Glutamatergic neuron (in vitro differentiated cells): ENCODE measurements at regions not wholly inside any gene's neighbourhood (a gene's known extent, or its start where the extent isn't known, plus 50 kb on each side); places are given as distances from the start of the nearest gene placed in this dataset.

Source experiments
- DNase-seq: peaks from one replicate; pipeline ENCODE4 v3.0.0; 2022
- H3K27ac Mint-ChIP-seq: one replicate; pipeline ENCODE4 v1.8.0; 2020; ENCODE audit warnings: mild to moderate bottlenecking, mixed read lengths, inconsistent platforms; ENCODE audit not compliant: unreplicated experiment
- H3K27me3 Mint-ChIP-seq: one replicate; pipeline ENCODE4 v1.8.0; 2020; ENCODE audit warnings: mild to moderate bottlenecking, moderate library complexity, mixed read lengths, inconsistent platforms; ENCODE audit not compliant: unreplicated experiment
- H3K36me3 Mint-ChIP-seq: one replicate; pipeline ENCODE4 v1.8.0; 2020; ENCODE audit warnings: mild to moderate bottlenecking, mixed read lengths, inconsistent platforms; ENCODE audit not compliant: unreplicated experiment
- H3K4me1 Mint-ChIP-seq: one replicate; pipeline ENCODE4 v1.8.0; 2020; ENCODE audit warnings: mild to moderate bottlenecking, low read depth, mixed read lengths, inconsistent platforms; ENCODE audit not compliant: unreplicated experiment
- H3K4me3 Mint-ChIP-seq: one replicate; pipeline ENCODE4 v1.8.0; 2020; ENCODE audit warnings: mild to moderate bottlenecking, mixed read lengths, inconsistent platforms; ENCODE audit not compliant: unreplicated experiment
- H3K9me3 Mint-ChIP-seq: one replicate; pipeline ENCODE4 v1.8.0; 2020; ENCODE audit warnings: mild to moderate bottlenecking, moderate library complexity, mixed read lengths, inconsistent platforms; ENCODE audit not compliant: unreplicated experiment
- TF ChIP-seq, protein P1 (sequence below): fragments of 200-600 bp; sonication (generic); IDR thresholded peaks from one replicate; pipeline ENCODE4 v1.5.0; 2021; ENCODE audit not compliant: partially characterized antibody, unreplicated experiment

DNA sequence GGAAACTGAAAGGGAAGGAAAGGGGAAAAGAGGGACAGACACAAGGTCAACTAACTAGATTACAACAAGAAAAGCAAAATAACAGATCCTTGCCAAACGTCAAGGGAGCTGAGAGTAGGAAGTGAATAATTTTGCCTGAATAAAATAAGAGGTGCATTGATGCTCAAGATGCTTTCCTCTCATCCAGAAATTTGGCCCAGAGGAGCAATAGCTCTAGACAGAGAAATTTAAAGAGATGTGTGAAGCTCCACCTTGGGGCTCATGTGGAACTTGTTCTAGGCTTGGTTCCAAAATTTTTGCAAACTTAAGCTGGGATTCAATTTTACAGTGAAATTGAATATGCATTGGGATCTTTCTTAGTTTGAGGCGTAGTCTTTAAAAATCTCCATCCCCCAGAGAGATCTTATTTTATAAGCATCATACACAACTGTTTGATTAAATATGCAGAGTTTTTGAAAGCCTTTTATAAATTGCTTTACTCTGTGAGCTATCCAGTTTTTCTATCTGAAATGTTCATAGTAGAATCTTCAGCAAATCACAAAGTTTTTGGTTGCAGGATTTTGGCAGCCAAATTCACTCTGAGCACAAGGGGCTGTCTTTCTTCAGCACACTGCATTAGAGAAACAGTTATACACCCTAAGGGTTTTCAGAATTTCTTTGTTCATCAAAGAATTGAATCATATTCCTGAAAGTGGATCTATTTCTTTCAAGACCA, 1159.5 kb downstream of the ADGRL3 start:
- no peak overlapping the region for H3K27ac Mint-ChIP-seq
- no peak for DNase-seq
- no peaks in the 10 kb centered on the region for H3K36me3 Mint-ChIP-seq
- H3K4me1 Mint-ChIP-seq, result peaks cover 2% of the 10 kb centered on the region
- TF ChIP-seq, protein P1, sequence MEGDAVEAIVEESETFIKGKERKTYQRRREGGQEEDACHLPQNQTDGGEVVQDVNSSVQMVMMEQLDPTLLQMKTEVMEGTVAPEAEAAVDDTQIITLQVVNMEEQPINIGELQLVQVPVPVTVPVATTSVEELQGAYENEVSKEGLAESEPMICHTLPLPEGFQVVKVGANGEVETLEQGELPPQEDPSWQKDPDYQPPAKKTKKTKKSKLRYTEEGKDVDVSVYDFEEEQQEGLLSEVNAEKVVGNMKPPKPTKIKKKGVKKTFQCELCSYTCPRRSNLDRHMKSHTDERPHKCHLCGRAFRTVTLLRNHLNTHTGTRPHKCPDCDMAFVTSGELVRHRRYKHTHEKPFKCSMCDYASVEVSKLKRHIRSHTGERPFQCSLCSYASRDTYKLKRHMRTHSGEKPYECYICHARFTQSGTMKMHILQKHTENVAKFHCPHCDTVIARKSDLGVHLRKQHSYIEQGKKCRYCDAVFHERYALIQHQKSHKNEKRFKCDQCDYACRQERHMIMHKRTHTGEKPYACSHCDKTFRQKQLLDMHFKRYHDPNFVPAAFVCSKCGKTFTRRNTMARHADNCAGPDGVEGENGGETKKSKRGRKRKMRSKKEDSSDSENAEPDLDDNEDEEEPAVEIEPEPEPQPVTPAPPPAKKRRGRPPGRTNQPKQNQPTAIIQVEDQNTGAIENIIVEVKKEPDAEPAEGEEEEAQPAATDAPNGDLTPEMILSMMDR, result no peak
- no peaks in the 10 kb centered on the region for H3K27me3 Mint-ChIP-seq
- peaks cover 2% of the 10 kb centered on the region for H3K9me3 Mint-ChIP-seq
- no peak overlapping the region for H3K4me3 Mint-ChIP-seq

DNA sequence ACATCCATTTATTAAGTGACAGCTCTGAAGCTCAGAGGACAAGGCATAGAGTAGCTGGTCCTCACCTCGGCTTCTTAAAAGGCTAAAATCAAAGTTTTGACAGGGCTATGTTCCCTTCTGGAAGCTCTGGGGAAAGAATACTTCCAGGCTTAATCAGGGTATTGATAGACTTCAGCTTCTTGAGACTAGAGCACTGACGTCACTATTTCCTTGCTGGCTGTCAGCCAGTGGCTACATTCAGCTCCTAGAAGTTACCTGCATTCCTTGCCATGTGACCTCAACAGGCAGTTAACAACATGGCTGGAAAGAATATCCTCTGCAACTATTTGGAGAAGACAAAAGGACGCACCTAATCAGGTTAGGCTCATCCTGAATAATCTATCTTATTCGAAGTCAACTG, 1144.8 kb downstream of the ADGRL3 start:
- no peaks in the 10 kb centered on the region for H3K36me3 Mint-ChIP-seq
- H3K27ac Mint-ChIP-seq, result no peak overlapping the region
- no peak for DNase-seq
- no peaks in the 10 kb centered on the region for H3K27me3 Mint-ChIP-seq
- no peaks in the 10 kb centered on the region for H3K9me3 Mint-ChIP-seq
- TF ChIP-seq, protein P1, result no peak
- H3K4me1 Mint-ChIP-seq, result no peaks in the 10 kb centered on the region
- H3K4me3 Mint-ChIP-seq, result no peak overlapping the region

DNA sequence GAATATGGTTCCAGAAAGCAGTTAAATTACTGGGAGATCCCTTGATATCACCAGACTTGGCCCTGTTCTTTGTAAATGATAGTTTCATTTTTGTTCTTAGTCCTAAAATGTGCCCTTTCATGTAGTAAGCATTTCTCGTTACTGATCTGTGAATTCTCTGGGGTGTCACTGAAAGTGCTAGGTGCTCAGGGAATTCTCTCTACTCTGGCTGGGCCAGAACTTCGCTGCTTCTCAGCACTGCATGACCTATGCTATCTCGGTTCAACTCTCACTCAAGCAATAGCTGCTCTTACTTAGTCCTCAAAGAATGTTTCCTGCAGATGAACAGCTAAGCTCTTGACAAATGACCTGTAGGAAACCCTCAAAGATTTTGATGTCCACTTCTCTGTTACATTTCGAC, 1144.3 kb downstream of the ADGRL3 start:
- no peaks in the 10 kb centered on the region for H3K9me3 Mint-ChIP-seq
- H3K27ac Mint-ChIP-seq, result no peak overlapping the region
- no peak overlapping the region for H3K4me3 Mint-ChIP-seq
- TF ChIP-seq, protein P1, result no peak
- no peaks in the 10 kb centered on the region for H3K36me3 Mint-ChIP-seq
- no peak for DNase-seq
- H3K27me3 Mint-ChIP-seq, result no peaks in the 10 kb centered on the region
- no peaks in the 10 kb centered on the region for H3K4me1 Mint-ChIP-seq

DNA sequence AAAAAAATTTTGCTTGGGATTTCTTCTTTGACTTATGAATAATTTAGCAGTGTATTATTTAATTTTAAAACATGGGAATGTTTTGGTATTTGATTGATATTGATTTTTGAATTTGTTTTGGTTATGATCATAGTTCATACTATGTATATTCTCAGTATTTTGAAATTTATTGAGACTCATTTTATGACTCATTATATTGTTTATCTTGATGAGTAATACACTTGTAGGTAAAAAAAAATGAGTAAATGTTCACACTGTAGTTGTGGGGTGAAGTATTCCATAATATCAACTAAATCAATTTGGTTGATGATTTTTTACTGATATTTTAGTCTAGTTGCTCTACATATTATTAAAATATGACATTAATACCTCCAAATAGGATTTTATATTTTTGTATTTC, 1142.2 kb downstream of the ADGRL3 start:
- Mint-ChIP-seq H3K27me3 (no peaks in the 10 kb centered on the region), H3K27ac (no peak overlapping the region), H3K9me3 (no peaks in the 10 kb centered on the region), H3K4me1 (no peaks in the 10 kb centered on the region), H3K4me3 (no peak overlapping the region), H3K36me3 (no peaks in the 10 kb centered on the region)
- DNase-seq, result no peak
- TF ChIP-seq, protein P1, result no peak

DNA sequence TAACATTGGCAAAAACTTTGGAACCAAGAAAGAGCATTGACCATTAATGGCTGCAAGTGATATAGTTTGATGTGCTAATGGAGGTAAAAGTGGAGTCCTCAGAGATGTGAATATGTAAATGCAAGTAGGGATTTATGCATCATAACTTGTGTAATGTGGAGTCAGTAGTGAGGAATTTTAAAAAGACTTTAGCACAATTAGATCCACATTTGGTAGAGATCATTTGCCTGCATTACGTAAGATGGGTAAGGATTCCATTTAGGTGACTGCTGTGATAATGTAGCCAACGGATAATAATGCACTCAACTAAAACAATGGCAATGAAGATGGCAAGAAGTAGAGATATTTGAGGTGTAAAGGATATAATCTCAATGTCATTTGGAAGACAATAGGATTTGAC, 1128.4 kb downstream of the ADGRL3 start:
- Mint-ChIP-seq H3K27ac (no peak overlapping the region), H3K36me3 (no peaks in the 10 kb centered on the region), H3K4me3 (no peak overlapping the region), H3K27me3 (no peaks in the 10 kb centered on the region), H3K4me1 (no peaks in the 10 kb centered on the region), H3K9me3 (no peaks in the 10 kb centered on the region)
- TF ChIP-seq, protein P1, result no peak
- no peak for DNase-seq
